ENCODE measurements at regions not wholly inside any gene's neighbourhood (a gene's known extent, or its start where the extent isn't known, plus 50 kb on each side); places are given as distances from the start of the nearest gene placed in this dataset.

GRCh38 chr6:104612541-104612940, 247.2 kb downstream of the HACE1 start:
- Histone ChIP-seq H2AFZ (ENCODE audit: low read depth, low read length) (no peak overlapping the region), H3K4me1 (replicated peaks in 1 of 2; ENCODE audit: control insufficient read depth in 2 of 2, insufficient read depth in 2 of 2, low read length in 2 of 2) (no peaks in the 10 kb centered on the region), H3K9me1 (ENCODE audit: control insufficient read depth, insufficient read depth, low read length) (no peaks in the 10 kb centered on the region), H4K20me1 (replicated peaks; ENCODE audit: control insufficient read depth, insufficient read depth, low read length) (no peaks in the 10 kb centered on the region), H3K9me3 (replicated peaks; ENCODE audit: control insufficient read depth, insufficient read depth, low read depth, low read length) (no peaks in the 10 kb centered on the region), H3K79me2 (ENCODE audit: control insufficient read depth, insufficient read depth, low read length) (no peaks in the 10 kb centered on the region), H3K27ac (ENCODE audit: extremely low read depth, low read depth, low read length) (no peak overlapping the region), H3K4me2 (ENCODE audit: insufficient read depth, low read length) (no peak overlapping the region), H3K9ac (ENCODE audit: insufficient read depth in 1 of 2, low read depth in 2 of 2, low read length in 2 of 2) (no peak overlapping the region), H3K27me3 (ENCODE audit: control insufficient read depth in 2 of 2, insufficient read depth in 2 of 2, low read length in 2 of 2) (no peaks in the 10 kb centered on the region), H3K36me3 (ENCODE audit: control insufficient read depth, insufficient read depth, low read length) (no peaks in the 10 kb centered on the region), H3K4me3 (no peak overlapping the region)
- no peak for FAIRE-seq
- intact Hi-C loops (cut with micrococcal nuclease): no loop called here
- no peak for DNase-seq (ENCODE audit: extremely low read depth in 1 of 4, low spot score in 3 of 4)
- 0 out of 2 replicates have a peak, but pooled peaks have one; percentile 14 for TF ChIP-seq USF2 (CRISPR knock-in tag; IDR thresholded peaks at IDR 0.05)
- TF ChIP-seq CBFA2T2 (conservative IDR thresholded peaks at IDR 0.05): peak; percentile 41
- TF ChIP-seq ZNF408 (CRISPR knock-in tag; IDR thresholded peaks at IDR 0.05; ENCODE audit: low read depth): no peak
- peak; percentile 82 for TF ChIP-seq RAD51 (IDR thresholded peaks at IDR 0.05; ENCODE audit: borderline replicate concordance, low read depth)
- TF ChIP-seq TOE1 (IDR thresholded peaks at IDR 0.05; ENCODE audit: borderline replicate concordance): peak; percentile 54; the same call in 1 of the 2 replicates
- no peak for TF ChIP-seq TOE1 (CRISPR knock-in tag; IDR thresholded peaks at IDR 0.05; ENCODE audit: borderline replicate concordance, low read depth)
- no peak for TF ChIP-seq SMARCB1 (IDR thresholded peaks at IDR 0.05; ENCODE audit: insufficient read length, low read depth)
- TF ChIP-seq TFE3 (CRISPR knock-in tag; IDR thresholded peaks at IDR 0.05): peak; percentile 92
- TF ChIP-seq ZBTB8A (IDR thresholded peaks at IDR 0.05; ENCODE audit: partially characterized antibody): no peak
- ATAC-seq: no peak
- whole genome bisulfite sequencing (ENCODE audit: insufficient coverage, low coverage, missing lambda C conversion rate): 0% methylated on average over 1 of the region's 1 CpG
- no TSS peak for BruUV-seq (replicated peaks)
- POLR2A ChIA-PET: no interaction called here
- CTCF ChIA-PET (ENCODE audit: low intra/inter-chr PET ratio): no interaction called here
- in situ Hi-C loops (cut with MboI): no loop called here
